Nephron (organoid): ENCODE measurements at regions not wholly inside any gene's neighbourhood (a gene's known extent, or its start where the extent isn't known, plus 50 kb on each side); places are given as distances from the start of the nearest gene placed in this dataset.

Experiments
- H3K27ac Mint-ChIP-seq, 3 experiments: 2 replicates each; pipeline ENCODE4 v1.8.0; 2020; ENCODE audit warnings: mixed read lengths in 3 of 3, mild to moderate bottlenecking in 2 of 3, moderate library complexity in 1 of 3
- H3K27me3 Mint-ChIP-seq: 2 replicates; pipeline ENCODE4 v1.8.0; 2021; ENCODE audit warnings: low read depth, mild to moderate bottlenecking, moderate library complexity, mixed read lengths
- H3K36me3 Mint-ChIP-seq: 2 replicates; pipeline ENCODE4 v1.8.0; 2020; ENCODE audit warnings: low read depth, mixed read lengths
- H3K4me1 Mint-ChIP-seq: 2 replicates; pipeline ENCODE4 v1.8.0; 2020; ENCODE audit warnings: mixed read lengths
- H3K4me3 Mint-ChIP-seq, 3 experiments: 2 replicates each; pipeline ENCODE4 v1.8.0; 2020; ENCODE audit warnings: mild to moderate bottlenecking in 3 of 3, mixed read lengths in 3 of 3, moderate library complexity in 2 of 3
- H3K9me3 Mint-ChIP-seq: 2 replicates; pipeline ENCODE4 v1.8.0; 2020; ENCODE audit warnings: mixed read lengths
- CTCF ChIP-seq, 3 experiments: fragments of 200-600 bp; sonication (generic); IDR thresholded peaks; one replicate each; pipeline ENCODE4 v1.5.0; 2021; ENCODE audit warnings: antibody characterized with exemption in 3 of 3; ENCODE audit not compliant: unreplicated experiment in 3 of 3

DNA sequence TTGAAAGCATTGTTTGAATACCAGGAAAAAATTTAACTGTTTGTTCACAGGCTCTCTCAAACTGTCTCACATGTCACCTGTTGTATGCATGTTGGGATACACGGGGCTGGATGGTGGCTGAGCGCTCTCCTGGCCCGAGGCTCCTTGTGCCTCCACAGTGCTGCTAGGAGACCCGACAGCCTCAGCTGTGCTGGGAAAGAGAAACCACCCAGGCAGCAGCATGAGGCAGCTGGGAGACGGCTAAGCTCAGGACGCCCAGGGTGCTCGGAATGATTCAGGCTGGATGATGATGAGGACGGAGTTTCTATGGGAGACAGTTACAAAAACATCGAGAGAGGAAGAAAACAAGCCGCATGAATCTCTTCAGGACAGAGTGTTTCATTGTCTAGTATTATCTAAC, 278.0 kb upstream of the CDH4 start:
- Mint-ChIP-seq H3K9me3 (no peaks in the 10 kb centered on the region), H3K27ac (no peak overlapping the region), H3K4me1 (peaks cover 7% of the 10 kb centered on the region), H3K27me3 (peaks cover 18% of the 10 kb centered on the region), H3K4me3 (no peak overlapping the region), H3K36me3 (no peaks in the 10 kb centered on the region)
- no peak for TF ChIP-seq CTCF (IDR thresholded peaks at IDR 0.05; ENCODE audit: unreplicated experiment in 3 of 3)

DNA sequence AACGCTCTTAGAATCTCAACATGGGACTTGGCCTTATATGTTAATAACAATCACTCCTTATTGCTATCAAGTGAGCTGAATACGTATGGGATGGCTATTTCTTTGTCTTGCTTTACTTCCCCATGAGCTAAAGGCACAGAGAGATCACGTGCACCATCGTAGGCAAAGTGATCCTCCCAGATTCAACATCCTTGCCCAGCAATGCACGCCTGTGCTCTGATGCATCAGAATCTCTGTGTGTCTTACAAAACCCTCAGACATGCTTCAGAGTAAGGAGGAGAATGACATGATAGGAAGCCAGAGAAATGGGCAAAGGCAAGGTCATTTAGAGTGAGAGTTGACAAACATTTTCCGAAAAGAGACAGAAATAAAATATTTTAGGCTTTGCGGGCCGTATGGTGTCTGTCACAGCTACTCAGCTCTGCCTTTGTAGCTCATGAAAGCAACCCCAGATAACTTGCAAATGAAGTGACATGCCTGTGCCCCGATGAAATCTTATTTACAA, 277.6 kb upstream of the CDH4 start:
- no peak overlapping the region for H3K27ac Mint-ChIP-seq
- H3K4me3 Mint-ChIP-seq: no peak overlapping the region
- peaks cover 3% of the 10 kb centered on the region for H3K9me3 Mint-ChIP-seq
- no peak for TF ChIP-seq CTCF (IDR thresholded peaks at IDR 0.05; ENCODE audit: unreplicated experiment in 3 of 3)
- H3K27me3 Mint-ChIP-seq: peaks cover 17% of the 10 kb centered on the region
- peaks cover 7% of the 10 kb centered on the region for H3K4me1 Mint-ChIP-seq
- H3K36me3 Mint-ChIP-seq: no peaks in the 10 kb centered on the region

DNA sequence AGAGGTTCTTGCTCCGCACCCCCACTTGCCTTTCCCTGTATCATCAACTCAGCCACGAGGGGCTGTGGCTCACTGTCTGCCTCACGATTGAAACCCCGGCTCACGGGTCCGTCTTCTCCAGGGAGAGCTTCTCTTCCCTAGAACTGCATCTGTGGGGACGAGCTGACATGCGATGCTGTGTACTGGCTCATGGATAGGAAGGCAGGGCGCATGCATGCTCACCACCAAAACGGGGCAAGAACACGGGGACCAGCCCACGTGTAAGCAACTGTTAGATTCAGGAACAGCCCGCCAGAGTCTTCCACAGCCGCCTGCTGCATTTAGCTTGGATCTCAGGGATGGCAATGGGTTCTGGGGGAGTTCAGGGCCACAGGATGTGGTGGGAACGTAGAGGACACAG, 275.9 kb upstream of the CDH4 start:
- no peak overlapping the region for H3K27ac Mint-ChIP-seq
- H3K4me3 Mint-ChIP-seq: no peak overlapping the region

GRCh38 chr20:60976913-60977312, 275.1 kb upstream of the CDH4 start:
- H3K9me3 Mint-ChIP-seq: peaks cover 15% of the 10 kb centered on the region
- peaks cover 7% of the 10 kb centered on the region for H3K27me3 Mint-ChIP-seq
- H3K4me3 Mint-ChIP-seq: no peak overlapping the region
- no peak for TF ChIP-seq CTCF (IDR thresholded peaks at IDR 0.05; ENCODE audit: unreplicated experiment in 3 of 3)
- no peak overlapping the region for H3K27ac Mint-ChIP-seq
- H3K4me1 Mint-ChIP-seq: peaks cover 7% of the 10 kb centered on the region
- H3K36me3 Mint-ChIP-seq: no peaks in the 10 kb centered on the region

More for the DNA sequence above, 275.9 kb upstream of the CDH4 start:
- H3K9me3 Mint-ChIP-seq: peaks cover 15% of the 10 kb centered on the region
- peaks cover 7% of the 10 kb centered on the region for H3K4me1 Mint-ChIP-seq
- H3K36me3 Mint-ChIP-seq: no peaks in the 10 kb centered on the region
- peaks cover 11% of the 10 kb centered on the region for H3K27me3 Mint-ChIP-seq
- TF ChIP-seq CTCF (IDR thresholded peaks at IDR 0.05; ENCODE audit: unreplicated experiment in 3 of 3): no peak

DNA sequence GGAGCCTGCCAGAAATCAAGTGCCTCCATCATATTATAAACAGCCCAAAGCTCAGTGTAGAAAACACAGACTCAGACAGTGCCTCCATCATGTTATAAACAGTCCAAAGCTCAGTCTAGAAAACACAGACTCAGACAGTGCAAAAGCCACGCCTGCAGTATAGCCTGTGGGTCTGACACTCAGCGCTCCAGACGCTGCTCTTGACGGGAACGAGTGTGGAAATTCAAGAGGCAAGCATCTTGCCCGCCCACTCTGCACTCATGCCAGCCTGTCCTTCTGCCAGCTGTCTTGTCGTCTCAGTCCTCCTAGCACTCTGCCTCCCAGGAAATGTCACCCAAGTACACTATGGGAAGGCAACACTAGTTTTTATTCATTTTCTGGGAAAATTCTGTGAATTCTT, 274.2 kb upstream of the CDH4 start:
- Mint-ChIP-seq H3K4me3 (no peak overlapping the region), H3K4me1 (peaks cover 7% of the 10 kb centered on the region), H3K27me3 (peaks cover 7% of the 10 kb centered on the region), H3K36me3 (no peaks in the 10 kb centered on the region), H3K9me3 (peaks cover 15% of the 10 kb centered on the region), H3K27ac (no peak overlapping the region)
- TF ChIP-seq CTCF (IDR thresholded peaks at IDR 0.05; ENCODE audit: unreplicated experiment in 3 of 3): no peak

DNA sequence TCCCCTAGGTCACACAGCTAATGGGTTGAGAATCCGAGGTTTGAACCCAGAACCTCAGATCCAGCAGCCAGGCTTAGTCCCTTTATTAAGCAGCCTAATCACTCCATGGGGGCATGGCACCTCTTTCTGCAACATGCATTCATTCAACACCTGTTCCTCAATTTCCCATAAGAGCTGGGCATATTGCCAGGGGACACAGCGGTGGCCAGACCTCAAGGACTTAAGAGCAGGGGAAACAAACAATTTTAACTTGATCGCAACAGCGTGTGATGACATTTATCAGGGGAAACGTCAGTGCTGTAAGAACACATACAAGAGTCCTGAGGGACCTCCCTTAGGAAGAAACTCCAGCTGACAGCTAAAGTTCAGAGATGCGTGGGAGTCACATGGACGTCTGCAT, 267.4 kb upstream of the CDH4 start:
- no peak overlapping the region for H3K4me3 Mint-ChIP-seq
- H3K27ac Mint-ChIP-seq: no peak overlapping the region
- H3K36me3 Mint-ChIP-seq: no peaks in the 10 kb centered on the region

More for the DNA sequence above, 267.4 kb upstream of the CDH4 start:
- Mint-ChIP-seq H3K9me3 (peaks cover 20% of the 10 kb centered on the region), H3K27me3 (no peaks in the 10 kb centered on the region), H3K4me1 (no peaks in the 10 kb centered on the region)
- TF ChIP-seq CTCF (IDR thresholded peaks at IDR 0.05; ENCODE audit: unreplicated experiment in 3 of 3): no peak
